ENCODE measurements at regions not wholly inside any gene's neighbourhood (a gene's known extent, or its start where the extent isn't known, plus 50 kb on each side); places are given as distances from the start of the nearest gene placed in this dataset.

DNA sequence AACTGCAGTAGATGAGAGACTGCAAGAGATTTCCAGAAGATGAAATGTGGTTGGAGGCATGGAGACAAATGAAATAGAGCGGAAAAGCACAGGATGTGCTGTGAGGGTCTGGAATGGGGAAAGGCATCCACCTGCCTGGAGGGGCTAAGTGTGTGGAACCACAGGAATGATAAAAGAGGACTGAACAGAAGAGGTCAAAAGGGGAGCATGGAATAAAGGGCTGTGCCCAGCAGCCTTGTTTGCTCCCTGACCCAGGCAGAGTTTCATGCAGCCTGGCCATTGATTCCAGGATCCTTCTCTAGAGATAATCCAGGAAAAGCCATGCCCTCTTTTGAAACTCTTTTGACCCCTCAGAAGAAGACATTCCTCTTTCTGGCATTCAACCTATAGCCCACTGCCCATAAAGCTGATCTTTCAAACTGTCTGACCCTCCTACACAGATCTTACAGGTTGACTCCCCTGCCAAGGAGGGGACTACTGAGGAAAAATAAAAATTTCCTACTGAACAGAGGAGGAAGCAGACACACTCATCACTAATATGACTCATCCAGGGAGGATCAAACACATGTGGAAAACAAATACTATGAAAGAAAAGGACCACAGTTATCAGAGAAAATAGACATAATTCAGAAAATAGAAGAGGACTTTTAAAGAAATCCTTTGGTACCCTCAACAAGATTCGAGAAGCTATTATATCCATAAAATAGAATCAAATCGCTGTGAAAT is 273.5 kb upstream of the PCSK5 start:
- Mint-ChIP-seq H3K36me3 (ENCODE audit: low read depth) (no peaks in the 10 kb centered on the region), H3K27me3 (peaks cover 32% of the 10 kb centered on the region), H3K27ac (no peak overlapping the region), H3K4me3 (no peak overlapping the region), H3K9me3 (no peaks in the 10 kb centered on the region), H3K4me1 (ENCODE audit: low read depth) (no peaks in the 10 kb centered on the region)
- TF ChIP-seq CTCF (IDR thresholded peaks at IDR 0.05): no peak
- Histone ChIP-seq H3K27ac (ENCODE audit: low read depth in 1 of 2, low read length in 2 of 2) (no peak overlapping the region), H3K36me3 (ENCODE audit: insufficient read depth, low read length) (no peaks in the 10 kb centered on the region), H3K27me3 (ENCODE audit: control insufficient read depth in 1 of 2, insufficient read depth in 2 of 2, low read length in 2 of 2) (no peaks in the 10 kb centered on the region), H3K4me3 (ENCODE audit: low read length) (no peak overlapping the region), H3K4me1 (ENCODE audit: insufficient read depth, low read length) (no peaks in the 10 kb centered on the region), H3K9me3 (ENCODE audit: control insufficient read depth in 1 of 2, insufficient read depth in 1 of 2, low read length in 2 of 2) (no peaks in the 10 kb centered on the region)
- intact Hi-C loops (cut with DNase I, micrococcal nuclease): loop anchor here in 1 of 2 experiments (5.0 kb wide), 1 partner anchor 1070 kb away; no protein-coding TSS in a partner anchor
- ChIA-PET CTCF (no interaction called here), POLR2A (no interaction called here)
- DNase-seq: no peak
- no peak for ATAC-seq (ENCODE audit: poor library complexity)

DNA sequence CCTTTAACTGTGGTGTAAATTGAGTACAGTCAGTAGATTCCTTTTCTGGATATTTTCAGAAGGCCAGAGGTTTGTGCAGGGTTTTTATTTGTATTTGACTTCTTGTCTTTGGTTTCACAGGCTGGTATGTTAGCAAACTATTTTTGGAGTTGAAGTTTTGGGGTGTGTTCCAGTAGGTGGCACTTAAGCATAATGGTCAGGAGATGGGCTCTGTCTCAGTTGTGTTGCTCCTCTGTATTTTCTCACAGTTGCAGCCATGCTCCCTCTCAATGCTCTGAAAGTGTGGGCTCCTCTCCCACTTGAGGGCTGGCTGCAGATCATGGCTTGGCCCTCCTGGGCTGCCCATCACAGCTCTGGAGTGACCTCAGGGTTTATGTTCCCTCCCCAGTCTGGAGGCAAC is 267.0 kb upstream of the PCSK5 start:
- peaks cover 0 to 24% of the 10 kb centered on the region in 2 experiments for H3K9me3 ChIP-seq (ENCODE audit: control insufficient read depth in 1 of 2, insufficient read depth in 1 of 2, low read length in 2 of 2)
- H3K4me3 ChIP-seq (ENCODE audit: low read length): no peak overlapping the region
- no peak for ATAC-seq (ENCODE audit: poor library complexity)
- no peaks in the 10 kb centered on the region for H3K36me3 Mint-ChIP-seq (ENCODE audit: low read depth)
- no peaks in the 10 kb centered on the region for H3K36me3 ChIP-seq (ENCODE audit: insufficient read depth, low read length)
- no peak overlapping the region for H3K27ac ChIP-seq (ENCODE audit: low read depth in 1 of 2, low read length in 2 of 2)
- H3K27ac Mint-ChIP-seq: no peak overlapping the region
- ChIA-PET CTCF (no interaction called here), POLR2A (no interaction called here)
- H3K4me1 Mint-ChIP-seq (ENCODE audit: low read depth): no peaks in the 10 kb centered on the region
- peaks cover 47% of the 10 kb centered on the region for H3K27me3 Mint-ChIP-seq
- no peaks in the 10 kb centered on the region for H3K9me3 Mint-ChIP-seq
- no peaks in the 10 kb centered on the region for H3K4me1 ChIP-seq (ENCODE audit: insufficient read depth, low read length)
- intact Hi-C loops (cut with DNase I, micrococcal nuclease): no loop called here
- no peak for TF ChIP-seq CTCF (IDR thresholded peaks at IDR 0.05)
- H3K4me3 Mint-ChIP-seq: no peak overlapping the region
- no peak for DNase-seq
- peaks cover 0 to 5% of the 10 kb centered on the region in 2 experiments for H3K27me3 ChIP-seq (ENCODE audit: control insufficient read depth in 1 of 2, insufficient read depth in 2 of 2, low read length in 2 of 2)

DNA sequence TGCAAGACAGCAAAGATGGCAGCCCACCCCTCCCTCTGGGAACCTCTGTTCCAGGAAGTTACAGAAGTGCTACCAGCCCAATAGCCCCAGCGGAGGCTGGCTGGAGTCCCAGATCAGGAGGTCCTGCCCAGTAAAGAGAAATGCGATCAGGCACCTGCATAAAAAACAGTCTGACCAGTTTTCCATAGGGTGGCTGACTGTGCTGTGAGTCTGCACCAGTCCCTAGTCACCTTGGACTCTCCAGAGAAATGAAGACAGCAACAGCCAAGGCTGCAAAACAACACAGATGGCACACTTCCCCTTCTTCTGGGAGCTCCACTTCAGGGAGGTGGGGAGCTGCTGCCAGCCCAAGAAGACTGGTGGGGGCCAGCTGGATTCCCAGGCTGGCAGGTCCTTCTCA is 265.5 kb upstream of the PCSK5 start:
- H3K9me3 ChIP-seq (ENCODE audit: control insufficient read depth in 1 of 2, insufficient read depth in 1 of 2, low read length in 2 of 2): peaks cover 0 to 24% of the 10 kb centered on the region in 2 experiments
- no peak overlapping the region for H3K4me3 ChIP-seq (ENCODE audit: low read length)
- no peaks in the 10 kb centered on the region for H3K36me3 Mint-ChIP-seq (ENCODE audit: low read depth)
- H3K9me3 Mint-ChIP-seq: no peaks in the 10 kb centered on the region
- H3K4me3 Mint-ChIP-seq: no peak overlapping the region
- no peak for TF ChIP-seq CTCF (IDR thresholded peaks at IDR 0.05)
- no peak overlapping the region for H3K27ac Mint-ChIP-seq
- H3K4me1 Mint-ChIP-seq (ENCODE audit: low read depth): no peaks in the 10 kb centered on the region
- intact Hi-C loops (cut with DNase I, micrococcal nuclease): no loop called here
- H3K27ac ChIP-seq (ENCODE audit: low read depth in 1 of 2, low read length in 2 of 2): no peak overlapping the region
- H3K36me3 ChIP-seq (ENCODE audit: insufficient read depth, low read length): no peaks in the 10 kb centered on the region
- H3K27me3 Mint-ChIP-seq: peaks cover 41% of the 10 kb centered on the region
- CTCF ChIA-PET: no interaction called here
- no peaks in the 10 kb centered on the region for H3K4me1 ChIP-seq (ENCODE audit: insufficient read depth, low read length)
- ATAC-seq (ENCODE audit: poor library complexity) (no peak), DNase-seq (no peak)
- POLR2A ChIA-PET: no interaction called here
- H3K27me3 ChIP-seq (ENCODE audit: control insufficient read depth in 1 of 2, insufficient read depth in 2 of 2, low read length in 2 of 2): peaks cover 0 to 5% of the 10 kb centered on the region in 2 experiments

Measured in CD4-positive, alpha-beta T cell (primary cell).